Nephron progenitor cell (in vitro differentiated cells): ENCODE measurements at regions not wholly inside any gene's neighbourhood (a gene's known extent, or its start where the extent isn't known, plus 50 kb on each side); places are given as distances from the start of the nearest gene placed in this dataset.

Experiments used
- DNase-seq: peaks from one replicate; pipeline ENCODE4 v3.0.0; 2021
- H3K27ac Mint-ChIP-seq: 2 replicates; pipeline ENCODE4 v1.8.0; 2021; ENCODE audit warnings: mild to moderate bottlenecking, moderate library complexity, mixed read lengths
- H3K27me3 Mint-ChIP-seq: 2 replicates; pipeline ENCODE4 v1.8.0; 2021; ENCODE audit warnings: mild to moderate bottlenecking, low read depth, mixed read lengths; ENCODE audit not compliant: poor library complexity
- H3K36me3 Mint-ChIP-seq: 2 replicates; pipeline ENCODE4 v1.8.0; 2021; ENCODE audit warnings: low read depth, mixed read lengths
- H3K4me1 Mint-ChIP-seq: 2 replicates; pipeline ENCODE4 v1.8.0; 2021; ENCODE audit warnings: mixed read lengths
- H3K4me3 Mint-ChIP-seq: 2 replicates; pipeline ENCODE4 v1.8.0; 2021; ENCODE audit warnings: mild to moderate bottlenecking, moderate library complexity, mixed read lengths
- H3K9me3 Mint-ChIP-seq: 2 replicates; pipeline ENCODE4 v1.8.0; 2021; ENCODE audit warnings: mild to moderate bottlenecking, moderate library complexity, mixed read lengths
- TF ChIP-seq, protein P1 (sequence below): fragments of 200-600 bp; sonication (generic); IDR thresholded peaks from 2 replicates; pipeline ENCODE4 v1.5.0; 2021; ENCODE audit warnings: antibody characterized with exemption

GRCh38 chr2:49585921-49586320 lies 431.6 kb upstream of the FSHR start:
- no peak overlapping the region for H3K27ac Mint-ChIP-seq
- H3K4me3 Mint-ChIP-seq, result no peak overlapping the region
- no peaks in the 10 kb centered on the region for H3K36me3 Mint-ChIP-seq
- H3K4me1 Mint-ChIP-seq, result no peaks in the 10 kb centered on the region
- peaks cover 3% of the 10 kb centered on the region for H3K27me3 Mint-ChIP-seq
- DNase-seq, result no peak
- TF ChIP-seq, protein P1, sequence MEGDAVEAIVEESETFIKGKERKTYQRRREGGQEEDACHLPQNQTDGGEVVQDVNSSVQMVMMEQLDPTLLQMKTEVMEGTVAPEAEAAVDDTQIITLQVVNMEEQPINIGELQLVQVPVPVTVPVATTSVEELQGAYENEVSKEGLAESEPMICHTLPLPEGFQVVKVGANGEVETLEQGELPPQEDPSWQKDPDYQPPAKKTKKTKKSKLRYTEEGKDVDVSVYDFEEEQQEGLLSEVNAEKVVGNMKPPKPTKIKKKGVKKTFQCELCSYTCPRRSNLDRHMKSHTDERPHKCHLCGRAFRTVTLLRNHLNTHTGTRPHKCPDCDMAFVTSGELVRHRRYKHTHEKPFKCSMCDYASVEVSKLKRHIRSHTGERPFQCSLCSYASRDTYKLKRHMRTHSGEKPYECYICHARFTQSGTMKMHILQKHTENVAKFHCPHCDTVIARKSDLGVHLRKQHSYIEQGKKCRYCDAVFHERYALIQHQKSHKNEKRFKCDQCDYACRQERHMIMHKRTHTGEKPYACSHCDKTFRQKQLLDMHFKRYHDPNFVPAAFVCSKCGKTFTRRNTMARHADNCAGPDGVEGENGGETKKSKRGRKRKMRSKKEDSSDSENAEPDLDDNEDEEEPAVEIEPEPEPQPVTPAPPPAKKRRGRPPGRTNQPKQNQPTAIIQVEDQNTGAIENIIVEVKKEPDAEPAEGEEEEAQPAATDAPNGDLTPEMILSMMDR, result no peak
- H3K9me3 Mint-ChIP-seq, result no peaks in the 10 kb centered on the region

DNA sequence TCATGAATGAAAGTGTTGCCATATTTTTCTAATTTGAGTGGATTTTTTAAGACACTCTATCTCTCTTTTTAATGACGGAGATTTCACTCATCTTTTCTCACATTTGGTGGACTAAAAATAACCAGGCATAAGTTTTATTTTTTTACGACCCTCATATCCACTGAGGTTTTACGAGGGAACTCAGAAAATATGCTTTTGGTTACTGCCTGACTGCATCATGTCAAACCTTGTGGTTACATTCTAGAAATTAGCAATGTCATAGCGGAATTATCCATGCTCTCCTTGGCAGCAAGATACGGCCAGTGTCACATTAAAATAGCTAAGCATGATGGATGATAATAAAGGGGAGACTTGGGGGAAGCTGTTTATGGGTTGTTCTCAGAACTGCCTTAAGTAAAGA lies 428.6 kb upstream of the FSHR start:
- Mint-ChIP-seq H3K36me3 (no peaks in the 10 kb centered on the region), H3K27ac (no peak overlapping the region), H3K27me3 (peaks cover 3% of the 10 kb centered on the region), H3K4me1 (no peaks in the 10 kb centered on the region), H3K9me3 (no peaks in the 10 kb centered on the region), H3K4me3 (no peak overlapping the region)
- TF ChIP-seq, protein P1, result no peak
- DNase-seq, result no peak

DNA sequence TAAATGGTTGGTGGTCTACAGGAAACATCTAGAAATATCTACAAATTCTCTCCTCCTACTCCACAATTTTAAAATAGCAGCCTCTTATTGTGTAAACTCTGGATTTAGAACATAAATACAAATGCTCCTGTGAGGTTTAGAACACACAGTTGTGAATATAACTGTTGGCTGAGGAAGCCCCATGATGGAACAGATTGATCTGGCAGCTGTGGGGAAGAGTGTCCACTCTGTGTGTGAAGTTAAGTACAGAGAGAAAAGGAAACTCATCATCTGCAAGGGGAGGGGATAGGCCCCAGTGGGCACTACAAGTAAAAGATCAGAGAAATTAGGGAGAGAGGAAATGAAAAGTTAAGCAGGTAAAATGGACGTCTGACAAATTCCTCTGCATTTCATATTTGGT lies 422.7 kb upstream of the FSHR start:
- Mint-ChIP-seq H3K4me3 (no peak overlapping the region), H3K27ac (no peak overlapping the region), H3K4me1 (no peaks in the 10 kb centered on the region), H3K9me3 (no peaks in the 10 kb centered on the region), H3K36me3 (no peaks in the 10 kb centered on the region), H3K27me3 (no peaks in the 10 kb centered on the region)
- TF ChIP-seq, protein P1, result no peak
- DNase-seq, result no peak

GRCh38 chr2:49569176-49569575 lies 414.9 kb upstream of the FSHR start:
- H3K27ac Mint-ChIP-seq, result no peak overlapping the region
- H3K4me1 Mint-ChIP-seq, result no peaks in the 10 kb centered on the region
- no peaks in the 10 kb centered on the region for H3K36me3 Mint-ChIP-seq
- TF ChIP-seq, protein P1, result no peak
- H3K4me3 Mint-ChIP-seq, result no peak overlapping the region
- peaks cover 7% of the 10 kb centered on the region for H3K27me3 Mint-ChIP-seq
- no peaks in the 10 kb centered on the region for H3K9me3 Mint-ChIP-seq
- DNase-seq, result no peak

DNA sequence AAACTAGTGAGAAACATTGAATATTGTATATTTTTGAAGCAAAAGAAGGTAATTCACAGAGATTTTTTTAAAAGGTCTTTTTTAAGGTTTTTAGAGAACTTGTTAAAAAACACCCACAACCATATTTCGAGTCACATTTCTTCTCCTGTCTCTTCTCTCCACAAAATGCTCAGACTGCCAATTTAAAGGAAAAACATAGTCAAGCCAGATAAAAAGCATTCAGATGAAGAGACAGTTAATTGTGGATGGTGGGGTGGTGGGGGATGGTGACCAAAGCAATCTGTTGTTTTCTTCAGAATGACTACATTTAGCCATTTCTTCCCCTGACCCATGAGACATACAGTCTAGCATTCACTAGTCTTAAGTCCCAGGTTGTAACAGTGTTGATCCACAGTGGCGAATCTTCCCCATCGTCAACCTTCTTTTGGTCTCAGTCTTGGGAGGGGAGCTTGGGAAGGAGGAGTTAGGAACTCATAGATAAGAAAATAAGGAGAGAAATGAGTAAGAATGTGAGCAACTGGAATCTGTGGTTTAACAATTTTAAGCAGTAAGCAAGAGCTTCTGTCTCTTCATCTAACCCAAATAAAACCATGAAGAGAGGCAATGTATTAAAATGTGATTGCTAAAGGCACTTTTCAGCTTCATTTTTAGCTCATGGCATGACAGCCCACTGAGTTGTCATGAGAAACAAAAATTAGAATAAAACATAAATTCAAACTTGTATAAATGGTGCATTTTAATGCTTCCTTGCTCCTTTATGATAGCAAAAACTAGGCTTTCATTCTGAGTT lies 413.7 kb upstream of the FSHR start:
- Mint-ChIP-seq H3K9me3 (no peaks in the 10 kb centered on the region), H3K4me3 (no peak overlapping the region), H3K27me3 (peaks cover 7% of the 10 kb centered on the region), H3K36me3 (no peaks in the 10 kb centered on the region), H3K4me1 (no peaks in the 10 kb centered on the region), H3K27ac (no peak overlapping the region)
- no peak for DNase-seq
- TF ChIP-seq, protein P1, result no peak

DNA sequence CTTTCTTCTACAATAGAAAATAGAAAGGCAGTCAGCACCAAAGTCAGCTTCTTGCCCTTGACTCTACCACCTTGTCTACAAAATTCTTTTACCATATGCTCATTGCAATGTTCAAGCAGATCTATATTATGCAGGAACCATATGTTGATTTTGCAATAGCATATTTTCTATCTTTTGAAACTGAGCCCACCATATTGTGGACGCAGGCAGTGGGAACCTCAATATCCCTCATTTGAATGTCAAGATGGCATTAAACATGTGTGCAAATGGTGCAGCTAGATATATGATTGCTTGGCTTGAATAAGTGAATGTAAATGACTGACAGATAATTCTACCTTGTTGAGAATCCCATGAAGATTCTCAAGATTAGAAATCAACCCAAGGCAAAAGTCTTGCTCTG lies 412.7 kb upstream of the FSHR start:
- peaks cover 7% of the 10 kb centered on the region for H3K27me3 Mint-ChIP-seq
- no peaks in the 10 kb centered on the region for H3K9me3 Mint-ChIP-seq
- no peak for DNase-seq
- no peaks in the 10 kb centered on the region for H3K36me3 Mint-ChIP-seq
- no peak overlapping the region for H3K27ac Mint-ChIP-seq
- TF ChIP-seq, protein P1, result no peak
- H3K4me1 Mint-ChIP-seq, result no peaks in the 10 kb centered on the region
- no peak overlapping the region for H3K4me3 Mint-ChIP-seq
